HCT116 (cell line): ENCODE measurements at regions not wholly inside any gene's neighbourhood (a gene's known extent, or its start where the extent isn't known, plus 50 kb on each side); places are given as distances from the start of the nearest gene placed in this dataset.

Experiments used
- ATAC-seq: fragments of 200-7000 bp; cut with Tn5 transposase; 2 replicates; pipeline ENCODE4 v1.9.1; 2020; ENCODE audit warnings: mild to moderate bottlenecking, moderate library complexity
- BruUV-seq: library from RNA; stranded (reverse); fragments of 400-500 nt; replicated peaks from 2 replicates; lab custom pipeline; 2021; lab: Mats Ljungman, UMichigan
- CTCF ChIA-PET: fragments of 300-600 bp; sonication (Branson Sonifier 250); formaldehyde crosslinking; loops from one replicate; lab custom pipeline; 2021; ENCODE audit warnings: antibody characterized with exemption; lab: Charles Lee
- POLR2A ChIA-PET: fragments of 300-600, 350-600 bp; sonication (Branson Sonifier 250); formaldehyde crosslinking; loops from one replicate; lab custom pipeline; 2021; ENCODE audit warnings: antibody characterized with exemption; lab: Charles Lee
- RAD21 ChIA-PET, 2 experiments: fragments of 300-600 bp; sonication (Branson Sonifier 250); formaldehyde crosslinking; loops; one replicate each; lab custom pipeline; 2023; ENCODE audit warnings: low total read pairs in 2 of 2; ENCODE audit not compliant: uncharacterized antibody in 2 of 2, unreplicated experiment in 2 of 2, low non-redundant PET in 1 of 2; lab: Charles Lee
- DNase-seq: peaks from one replicate; pipeline ENCODE4 v3.0.0-alpha.2; 2010; ENCODE audit warnings: low read depth, low spot score
- H2AFZ ChIP-seq: fragments of 200-600 bp; shearing (Covaris generic), sonication (generic); 2 replicates; pipeline ENCODE4 v1.6.1; 2017; ENCODE audit warnings: low read depth, mixed run types, mixed read lengths, antibody characterized with exemption, low read length; ENCODE audit not compliant: poor library complexity, severe bottlenecking
- H3K27ac ChIP-seq: 2 replicates; pipeline ENCODE4 v1.5.1; 2012; ENCODE audit warnings: low read depth, low read length
- H3K27me3 ChIP-seq: fragments of 200-600 bp; sonication (generic); 2 replicates; pipeline ENCODE4 v1.6.1; 2016; ENCODE audit warnings: mixed run types, low read length, mixed read lengths; ENCODE audit not compliant: insufficient read depth
- H3K36me3 ChIP-seq, 2 experiments: fragments of 200-500 bp in 1 of 2; fragments of 200-600 bp in 1 of 2; sonication (Bioruptor generic) in 1 of 2; sonication (generic) in 1 of 2; 2 replicates each; pipeline versions ENCODE4 v1.5.1 to v1.6.1; 2014 to 2016; ENCODE audit warnings: low read length in 2 of 2, inconsistent platforms in 1 of 2, mixed read lengths in 1 of 2, mixed run types in 1 of 2; ENCODE audit not compliant: insufficient read depth in 2 of 2, control insufficient read depth in 1 of 2
- H3K4me1 ChIP-seq, 2 experiments: fragments of 200-600 bp in 1 of 2; sonication (generic) in 1 of 2; 2 replicates each; pipeline versions ENCODE4 v1.5.1 to v1.6.1; 2012 to 2017; ENCODE audit warnings: low read length in 2 of 2, inconsistent platforms in 1 of 2, mild to moderate bottlenecking in 1 of 2, mixed read lengths in 1 of 2, mixed run types in 1 of 2, moderate library complexity in 1 of 2; ENCODE audit not compliant: insufficient read depth in 2 of 2, control insufficient read depth in 1 of 2
- H3K4me2 ChIP-seq: fragments of 200-600 bp; sonication (generic); 2 replicates; pipeline ENCODE4 v1.6.1; 2017; ENCODE audit warnings: mixed run types, low read length, mixed read lengths
- H3K4me3 ChIP-seq, 2 experiments: fragments of 200-600 bp in 1 of 2; sonication (generic) in 1 of 2; replicated peaks in 1 of 2; 2 replicates each; pipeline ENCODE4 v1.5.1; 2011 to 2016; ENCODE audit warnings: low read length in 2 of 2, control low read depth in 1 of 2, low read depth in 1 of 2, mild to moderate bottlenecking in 1 of 2, mixed read lengths in 1 of 2, mixed run types in 1 of 2
- H3K79me2 ChIP-seq: fragments of 200-600 bp; sonication (generic); 2 replicates; pipeline ENCODE4 v1.6.1; 2017; ENCODE audit warnings: mild to moderate bottlenecking, mixed run types, low read length, moderate library complexity, mixed read lengths; ENCODE audit not compliant: insufficient read depth
- H3K9ac ChIP-seq: fragments of 200-600 bp; sonication (generic); 2 replicates; pipeline ENCODE4 v1.6.1; 2016; ENCODE audit warnings: low read length, mixed read lengths
- H3K9me2 ChIP-seq: fragments of 200-600 bp; sonication (generic), shearing (Covaris generic); 2 replicates; pipeline ENCODE4 v1.6.1; 2017; ENCODE audit warnings: mixed run types, mild to moderate bottlenecking, moderate library complexity; ENCODE audit not compliant: insufficient read depth
- H3K9me3 ChIP-seq, 2 experiments: fragments of 200-500 bp in 1 of 2; fragments of 200-600 bp in 1 of 2; sonication (Bioruptor generic) in 1 of 2; sonication (generic) in 1 of 2; 2 replicates each; pipeline ENCODE4 v1.6.1; 2014 to 2017; ENCODE audit warnings: low read length in 2 of 2, mixed read lengths in 2 of 2, inconsistent platforms in 1 of 2, low read depth in 1 of 2, mild to moderate bottlenecking in 1 of 2, mixed run types in 1 of 2, moderate library complexity in 1 of 2; ENCODE audit not compliant: control insufficient read depth in 1 of 2, insufficient read depth in 1 of 2
- H4K20me1 ChIP-seq: fragments of 200-600 bp; sonication (generic), shearing (Covaris generic); 2 replicates; pipeline ENCODE4 v1.6.1; 2017; ENCODE audit warnings: mixed run types, mild to moderate bottlenecking, moderate library complexity; ENCODE audit not compliant: insufficient read depth
- CBX3 ChIP-seq: IDR thresholded peaks from 2 replicates; pipeline ENCODE4 v1.6.1; 2012; ENCODE audit warnings: low read depth
- CEBPB ChIP-seq: IDR thresholded peaks from 2 replicates; pipeline ENCODE4 v1.6.1; 2012; ENCODE audit warnings: low read depth
- EGR1 ChIP-seq: IDR thresholded peaks from 2 replicates; pipeline ENCODE4 v1.6.1; 2012; ENCODE audit warnings: low read depth
- ELF1 ChIP-seq: IDR thresholded peaks from 2 replicates; pipeline ENCODE4 v1.6.1; 2012; ENCODE audit warnings: low read depth, borderline replicate concordance
- EZH2 ChIP-seq: fragments of 200-600 bp; sonication (generic); IDR thresholded peaks from 2 replicates; pipeline ENCODE4 v1.6.1; 2017; ENCODE audit warnings: antibody characterized with exemption, mixed run types
- EZH2phosphoT487 ChIP-seq: fragments of 200-600 bp; IDR thresholded peaks from 2 replicates; pipeline ENCODE4 v1.6.1; 2018; ENCODE audit warnings: antibody characterized with exemption, borderline replicate concordance
- FOSL1 ChIP-seq: IDR thresholded peaks from 2 replicates; pipeline ENCODE4 v1.6.1; 2012; ENCODE audit warnings: low read depth
- JUND ChIP-seq: IDR thresholded peaks from 2 replicates; pipeline ENCODE4 v1.6.1; 2012
- POLR2A ChIP-seq: IDR thresholded peaks from 2 replicates; pipeline ENCODE4 v1.7.0; 2011; ENCODE audit warnings: borderline replicate concordance; ENCODE audit not compliant: insufficient read depth, insufficient read length; ENCODE audit errors: extremely low read depth
- POLR2AphosphoS5 ChIP-seq: IDR thresholded peaks from 2 replicates; pipeline ENCODE4 v1.6.1; 2011; ENCODE audit warnings: mild to moderate bottlenecking, low read depth, low read length, moderate library complexity
- SIN3A ChIP-seq: IDR thresholded peaks from 2 replicates; pipeline ENCODE4 v1.6.1; 2012; ENCODE audit warnings: low read depth
- SP1 ChIP-seq: IDR thresholded peaks from 2 replicates; pipeline ENCODE4 v1.6.1; 2012; ENCODE audit warnings: low read depth
- SRF ChIP-seq: IDR thresholded peaks from 2 replicates; pipeline ENCODE4 v1.6.1; 2012; ENCODE audit warnings: low read depth
- YY1 ChIP-seq: IDR thresholded peaks from 2 replicates; pipeline ENCODE4 v1.6.1; 2011; ENCODE audit warnings: low read length, low read depth, moderate library complexity, mild to moderate bottlenecking; ENCODE audit not compliant: insufficient replicate concordance; ENCODE audit errors: extremely low read depth
- ZFX ChIP-seq: fragments of 450-650 bp; IDR thresholded peaks from 2 replicates; pipeline ENCODE4 v1.6.1; 2017
- ZNF274 ChIP-seq: fragments of 200-500 bp; sonication (Bioruptor generic); IDR thresholded peaks from 2 replicates; pipeline ENCODE4 v1.6.1; 2014; ENCODE audit warnings: mild to moderate bottlenecking, low read depth, low read length, inconsistent platforms
- intact Hi-C: fragments of 100-400 bp; cut with micrococcal nuclease; formaldehyde crosslinking; loops from 2 replicates; pipeline ENCODE4 v1.10.0; 2022
- TF ChIP-seq, protein P1 (sequence below): IDR thresholded peaks from 2 replicates; pipeline ENCODE4 v1.6.1; 2012
- TF ChIP-seq, protein P2 (sequence below): IDR thresholded peaks from 2 replicates; pipeline ENCODE4 v1.6.1; 2012

DNA sequence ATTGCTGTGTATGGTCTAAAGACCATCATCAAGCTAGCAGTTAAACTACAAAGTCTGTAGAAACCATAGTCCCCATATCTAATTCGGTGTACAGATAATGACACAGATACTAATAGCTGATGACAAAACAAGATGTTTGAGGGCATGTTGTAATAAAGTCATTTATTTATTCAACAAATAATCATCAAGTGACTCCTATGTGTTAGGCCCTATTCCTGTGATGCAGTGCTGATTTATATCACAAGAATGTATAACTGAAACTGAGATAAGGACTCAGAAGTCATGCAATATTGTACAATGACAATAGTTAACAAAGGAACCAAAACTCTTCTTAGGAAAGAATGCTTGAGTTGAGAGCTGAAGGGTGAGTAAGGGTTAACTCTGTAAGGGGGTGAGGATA, 315.0 kb upstream of the NR3C2 start:
- no peaks in the 10 kb centered on the region for H3K9me2 ChIP-seq
- H3K9me3 ChIP-seq = no peaks in the 10 kb centered on the region
- H3K27ac ChIP-seq = no peak overlapping the region
- H3K4me2 ChIP-seq = no peak overlapping the region
- no peak overlapping the region for H3K9ac ChIP-seq
- intact Hi-C loops = no loop called here
- no peak overlapping the region for H2AFZ ChIP-seq
- ATAC-seq (no peak), DNase-seq (no peak)
- H3K27me3 ChIP-seq = no peaks in the 10 kb centered on the region
- no peaks in the 10 kb centered on the region for H4K20me1 ChIP-seq
- H3K79me2 ChIP-seq = no peaks in the 10 kb centered on the region
- RAD21 ChIA-PET = no interaction called here
- CTCF ChIA-PET = no interaction called here
- TF ChIP-seq JUND (no peak), CEBPB (no peak), SRF (no peak), CBX3 (no peak), EZH2 (no peak), POLR2A (no peak), SIN3A (no peak), FOSL1 (no peak), ELF1 (no peak), ZNF274 (no peak), EZH2phosphoT487 (no peak), SP1 (no peak), POLR2AphosphoS5 (no peak), ZFX (no peak), EGR1 (no peak)
- TF ChIP-seq, protein P1, sequence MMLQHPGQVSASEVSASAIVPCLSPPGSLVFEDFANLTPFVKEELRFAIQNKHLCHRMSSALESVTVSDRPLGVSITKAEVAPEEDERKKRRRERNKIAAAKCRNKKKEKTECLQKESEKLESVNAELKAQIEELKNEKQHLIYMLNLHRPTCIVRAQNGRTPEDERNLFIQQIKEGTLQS = no peak
- no peaks in the 10 kb centered on the region for H3K4me1 ChIP-seq
- H3K36me3 ChIP-seq = no peaks in the 10 kb centered on the region
- POLR2A ChIA-PET = no interaction called here
- H3K4me3 ChIP-seq = no peak overlapping the region
- BruUV-seq = no TSS peak

DNA sequence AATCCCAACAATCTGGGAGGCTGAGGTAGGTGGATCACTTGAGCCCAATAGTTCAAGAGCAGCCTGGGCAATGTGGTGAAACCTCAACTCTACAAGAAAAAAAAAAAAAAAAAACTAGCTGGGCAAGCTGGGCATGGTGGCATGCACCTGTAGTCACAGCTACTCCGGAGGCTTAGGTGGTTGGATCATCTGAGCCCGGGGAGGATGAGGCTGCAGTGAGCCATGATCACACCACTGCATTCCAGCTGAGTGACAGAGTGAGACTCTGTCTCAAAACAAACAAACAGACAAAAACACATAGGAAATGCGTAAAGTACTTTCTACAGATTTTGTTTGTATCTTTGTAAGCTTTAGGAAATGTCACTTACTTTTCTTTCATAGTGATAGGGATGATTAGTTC, 307.2 kb upstream of the NR3C2 start:
- no peaks in the 10 kb centered on the region for H3K9me3 ChIP-seq
- TF ChIP-seq, protein P2, sequence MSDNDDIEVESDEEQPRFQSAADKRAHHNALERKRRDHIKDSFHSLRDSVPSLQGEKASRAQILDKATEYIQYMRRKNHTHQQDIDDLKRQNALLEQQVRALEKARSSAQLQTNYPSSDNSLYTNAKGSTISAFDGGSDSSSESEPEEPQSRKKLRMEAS = no peak
- TF ChIP-seq, protein P1 = no peak
- no peak for TF ChIP-seq YY1
- TF ChIP-seq CBX3 = no peak
- TF ChIP-seq ELF1 = no peak
- no peak overlapping the region for H3K27ac ChIP-seq
- H3K9ac ChIP-seq = no peak overlapping the region
- no peaks in the 10 kb centered on the region for H3K36me3 ChIP-seq
- RAD21 ChIA-PET = no interaction called here
- no peak overlapping the region for H2AFZ ChIP-seq
- DNase-seq = no peak
- H4K20me1 ChIP-seq = no peaks in the 10 kb centered on the region
- H3K79me2 ChIP-seq = no peaks in the 10 kb centered on the region
- no peaks in the 10 kb centered on the region for H3K27me3 ChIP-seq
- no TSS peak for BruUV-seq
- no peaks in the 10 kb centered on the region for H3K9me2 ChIP-seq
- POLR2A ChIA-PET = no interaction called here
- intact Hi-C loops = no loop called here
- no peak for ATAC-seq
- H3K4me3 ChIP-seq = no peak overlapping the region
- no peak overlapping the region for H3K4me2 ChIP-seq
- CTCF ChIA-PET = no interaction called here
- H3K4me1 ChIP-seq = no peaks in the 10 kb centered on the region
